Activated CD8-positive, alpha-beta T cell treated with anti-CD3 and anti-CD28 coated beads for 36 hours (primary cell): ENCODE measurements at regions not wholly inside any gene's neighbourhood (a gene's known extent, or its start where the extent isn't known, plus 50 kb on each side); places are given as distances from the start of the nearest gene placed in this dataset.

Experiments used
- ATAC-seq: fragments of 200-7000 bp; cut with Tn5 transposase; one replicate; pipeline ENCODE4 v1.10.0; 2021; ENCODE audit warnings: mild to moderate bottlenecking, moderate library complexity
- CTCF ChIA-PET: fragments of 350-600 bp; sonication (Branson Sonifier 250); formaldehyde crosslinking; loops from one replicate; lab custom pipeline; 2021; ENCODE audit warnings: antibody characterized with exemption; lab: Charles Lee
- POLR2A ChIA-PET: fragments of 350-600 bp; sonication (Branson Sonifier 250); formaldehyde crosslinking; loops from one replicate; lab custom pipeline; 2021; ENCODE audit warnings: antibody characterized with exemption; lab: Charles Lee
- DNase-seq: peaks from one replicate; pipeline ENCODE4 v3.0.0-alpha.2; 2020
- H3K27ac Mint-ChIP-seq: one replicate; pipeline ENCODE4 v1.8.0; 2021; ENCODE audit warnings: mild to moderate bottlenecking, mixed read lengths
- H3K27me3 Mint-ChIP-seq: one replicate; pipeline ENCODE4 v1.8.0; 2021; ENCODE audit warnings: mixed read lengths
- H3K36me3 Mint-ChIP-seq: one replicate; pipeline ENCODE4 v1.8.0; 2021; ENCODE audit warnings: low read depth, mixed read lengths
- H3K4me1 Mint-ChIP-seq: one replicate; pipeline ENCODE4 v1.8.0; 2021; ENCODE audit warnings: low read depth, mixed read lengths
- H3K4me3 Mint-ChIP-seq: one replicate; pipeline ENCODE4 v1.8.0; 2021; ENCODE audit warnings: mild to moderate bottlenecking, moderate library complexity, mixed read lengths
- H3K9me3 Mint-ChIP-seq: one replicate; pipeline ENCODE4 v1.8.0; 2021; ENCODE audit warnings: mixed read lengths
- intact Hi-C: fragments of 100-400 bp; cut with micrococcal nuclease; formaldehyde crosslinking; loops from one replicate; pipeline ENCODE4 v1.10.0; 2022
- TF ChIP-seq, protein P1 (sequence below): fragments of 200-600 bp; IDR thresholded peaks from one replicate; pipeline ENCODE4 v1.8.0; 2022; ENCODE audit warnings: antibody characterized with exemption, mild to moderate bottlenecking

GRCh38 chr16:72291121-72291520 lies 119.2 kb upstream of the PMFBP1 start:
- no peak overlapping the region for H3K4me3 Mint-ChIP-seq
- no peaks in the 10 kb centered on the region for H3K36me3 Mint-ChIP-seq
- ATAC-seq (no peak), DNase-seq (no peak)
- no peak overlapping the region for H3K27ac Mint-ChIP-seq
- H3K27me3 Mint-ChIP-seq = no peaks in the 10 kb centered on the region
- ChIA-PET CTCF (no interaction called here), POLR2A (no interaction called here)
- no peaks in the 10 kb centered on the region for H3K9me3 Mint-ChIP-seq
- no peaks in the 10 kb centered on the region for H3K4me1 Mint-ChIP-seq
- intact Hi-C loops = no loop called here
- TF ChIP-seq, protein P1, sequence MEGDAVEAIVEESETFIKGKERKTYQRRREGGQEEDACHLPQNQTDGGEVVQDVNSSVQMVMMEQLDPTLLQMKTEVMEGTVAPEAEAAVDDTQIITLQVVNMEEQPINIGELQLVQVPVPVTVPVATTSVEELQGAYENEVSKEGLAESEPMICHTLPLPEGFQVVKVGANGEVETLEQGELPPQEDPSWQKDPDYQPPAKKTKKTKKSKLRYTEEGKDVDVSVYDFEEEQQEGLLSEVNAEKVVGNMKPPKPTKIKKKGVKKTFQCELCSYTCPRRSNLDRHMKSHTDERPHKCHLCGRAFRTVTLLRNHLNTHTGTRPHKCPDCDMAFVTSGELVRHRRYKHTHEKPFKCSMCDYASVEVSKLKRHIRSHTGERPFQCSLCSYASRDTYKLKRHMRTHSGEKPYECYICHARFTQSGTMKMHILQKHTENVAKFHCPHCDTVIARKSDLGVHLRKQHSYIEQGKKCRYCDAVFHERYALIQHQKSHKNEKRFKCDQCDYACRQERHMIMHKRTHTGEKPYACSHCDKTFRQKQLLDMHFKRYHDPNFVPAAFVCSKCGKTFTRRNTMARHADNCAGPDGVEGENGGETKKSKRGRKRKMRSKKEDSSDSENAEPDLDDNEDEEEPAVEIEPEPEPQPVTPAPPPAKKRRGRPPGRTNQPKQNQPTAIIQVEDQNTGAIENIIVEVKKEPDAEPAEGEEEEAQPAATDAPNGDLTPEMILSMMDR = no peak

DNA sequence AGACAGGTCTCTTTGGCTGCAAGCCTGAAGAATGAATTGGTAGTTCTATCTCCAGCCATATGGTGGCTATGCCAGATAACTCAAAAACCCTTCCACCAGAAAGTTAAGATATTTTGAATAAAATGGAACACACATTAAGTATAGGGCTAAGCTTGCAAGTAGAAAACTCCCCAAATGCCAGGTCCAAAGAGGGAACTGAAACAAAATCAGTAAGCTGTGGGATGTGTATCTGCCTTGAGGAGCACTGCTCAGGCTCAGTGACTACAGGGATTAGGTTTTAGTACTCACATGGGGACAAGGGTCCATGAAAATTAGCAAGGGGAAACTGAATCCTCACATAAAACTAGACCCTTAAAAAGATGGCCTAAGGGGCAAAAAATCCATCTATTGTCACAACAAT lies 115.7 kb upstream of the PMFBP1 start:
- Mint-ChIP-seq H3K36me3 (no peaks in the 10 kb centered on the region), H3K9me3 (no peaks in the 10 kb centered on the region), H3K4me1 (no peaks in the 10 kb centered on the region), H3K27ac (no peak overlapping the region), H3K27me3 (no peaks in the 10 kb centered on the region), H3K4me3 (no peak overlapping the region)
- intact Hi-C loops = no loop called here
- ATAC-seq = no peak
- TF ChIP-seq, protein P1 = no peak
- no peak for DNase-seq
- POLR2A ChIA-PET = no interaction called here
- CTCF ChIA-PET = no interaction called here

- TF ChIP-seq, protein P1 = no peak
- ATAC-seq = no peak
- no peak overlapping the region for H3K4me3 Mint-ChIP-seq
- H3K27ac Mint-ChIP-seq = no peak overlapping the region
- no peak for DNase-seq
- H3K4me1 Mint-ChIP-seq = no peaks in the 10 kb centered on the region
- H3K36me3 Mint-ChIP-seq = no peaks in the 10 kb centered on the region
- ChIA-PET POLR2A (no interaction called here), CTCF (interaction anchor here (1.3 kb wide), 1 partner anchor 16 kb away, joined by 3 read pairs; no protein-coding TSS in a partner anchor)
- no peaks in the 10 kb centered on the region for H3K27me3 Mint-ChIP-seq
- intact Hi-C loops = no loop called here
- H3K9me3 Mint-ChIP-seq = no peaks in the 10 kb centered on the region
Observed at GRCh38 chr16:72286936-72287620, 115.1 kb upstream of the PMFBP1 start.

DNA sequence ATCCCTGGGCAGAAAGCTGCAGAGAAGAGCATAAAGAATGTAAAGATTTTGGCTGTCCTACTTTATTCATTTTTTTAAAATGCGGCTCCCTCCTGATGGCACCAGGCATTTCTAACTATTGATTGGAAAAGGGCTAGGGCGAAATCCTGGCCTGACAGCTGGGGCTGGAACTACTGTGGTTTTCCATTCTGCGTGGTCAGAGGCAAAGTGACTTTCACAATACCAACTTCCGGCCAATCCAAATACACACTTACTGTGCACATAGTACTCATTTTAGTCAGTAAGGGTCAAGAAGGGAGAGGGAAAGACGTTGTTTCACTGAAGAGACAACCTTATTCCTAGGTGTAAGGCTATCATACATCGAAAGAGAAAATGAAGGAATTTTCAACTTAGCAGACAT lies 113.8 kb upstream of the PMFBP1 start:
- H3K4me1 Mint-ChIP-seq = no peaks in the 10 kb centered on the region
- H3K36me3 Mint-ChIP-seq = no peaks in the 10 kb centered on the region
- H3K27ac Mint-ChIP-seq = no peak overlapping the region
- no peak overlapping the region for H3K4me3 Mint-ChIP-seq
- ATAC-seq = no peak
- ChIA-PET POLR2A (no interaction called here), CTCF (interaction anchor here (1.3 kb wide), 1 partner anchor 15 kb away, joined by 3 read pairs; no protein-coding TSS in a partner anchor)
- H3K9me3 Mint-ChIP-seq = no peaks in the 10 kb centered on the region
- H3K27me3 Mint-ChIP-seq = no peaks in the 10 kb centered on the region
- intact Hi-C loops = no loop called here
- TF ChIP-seq, protein P1 = no peak
- no peak for DNase-seq

GRCh38 chr16:72285324-72285723 lies 113.4 kb upstream of the PMFBP1 start:
- TF ChIP-seq, protein P1 = no peak
- Mint-ChIP-seq H3K27me3 (no peaks in the 10 kb centered on the region), H3K4me1 (no peaks in the 10 kb centered on the region), H3K36me3 (no peaks in the 10 kb centered on the region), H3K27ac (no peak overlapping the region), H3K4me3 (no peak overlapping the region), H3K9me3 (no peaks in the 10 kb centered on the region)
- ChIA-PET POLR2A (no interaction called here), CTCF (no interaction called here)
- DNase-seq (no peak), ATAC-seq (no peak)
- intact Hi-C loops = no loop called here
